ENCODE measurements at regions not wholly inside any gene's neighbourhood (a gene's known extent, or its start where the extent isn't known, plus 50 kb on each side); places are given as distances from the start of the nearest gene placed in this dataset.
"Not testable (repeated sequence)": the region's sequence is repeated elsewhere in the genome, so short reads cannot be mapped to it uniquely, and the experiment has no call there.

DNA sequence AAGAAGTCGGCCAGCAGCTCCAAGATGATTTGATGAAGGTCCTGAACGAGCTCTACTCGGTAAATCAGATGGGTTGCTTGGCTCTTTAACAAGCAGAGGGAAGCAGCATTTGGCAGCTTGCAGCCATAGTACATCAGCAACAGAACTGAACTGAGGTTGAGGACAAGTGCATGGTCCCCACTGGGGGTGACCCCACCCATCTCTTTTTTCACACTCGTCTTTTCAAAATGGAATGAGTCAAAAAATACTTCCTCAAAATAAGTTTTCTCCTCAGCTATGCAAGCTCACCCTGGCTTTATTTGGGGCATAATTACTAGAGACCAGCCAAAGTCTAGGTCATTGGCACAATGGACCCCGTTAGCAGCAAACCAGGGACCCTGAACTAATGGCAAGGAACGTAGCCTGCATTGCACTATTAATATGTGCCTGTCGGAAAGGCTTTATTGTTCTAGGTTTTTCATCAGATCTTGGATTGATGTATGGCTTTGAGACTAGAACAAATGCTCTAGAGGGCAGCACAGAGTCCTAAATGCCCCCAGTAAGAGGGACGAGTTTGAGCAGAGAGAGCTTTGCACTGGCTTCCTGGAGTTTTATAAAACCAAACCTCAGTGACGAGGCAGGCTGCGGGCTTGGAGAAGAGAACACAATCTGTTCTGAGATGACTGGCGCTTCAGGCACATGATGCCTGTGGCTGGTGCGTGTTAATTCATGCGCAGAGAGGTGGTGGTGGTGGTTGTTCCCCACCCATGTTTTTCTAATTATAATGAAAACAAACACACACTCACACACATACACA, 74.2 kb upstream of the FAM72C start:
- not testable (repeated sequence) for H3K4me3 Mint-ChIP-seq

GRCh38 chr1:144042251-144042650, 70.5 kb upstream of the FAM72C start:
- not testable (repeated sequence) for H3K4me3 Mint-ChIP-seq, H3K27ac Mint-ChIP-seq, H3K27me3 Mint-ChIP-seq, H3K9me3 Mint-ChIP-seq, H3K4me1 Mint-ChIP-seq, DNase-seq, ATAC-seq

More for the DNA sequence above, 74.2 kb upstream of the FAM72C start:
- DNase-seq (peak; percentile 11 to 29), ATAC-seq (peak; percentile 82)
- H3K4me1 Mint-ChIP-seq, H3K9me3 Mint-ChIP-seq, H3K27me3 Mint-ChIP-seq, H3K27ac Mint-ChIP-seq: not testable (repeated sequence)

GRCh38 chr1:144040293-144040692, 68.5 kb upstream of the FAM72C start:
- ATAC-seq, H3K27me3 Mint-ChIP-seq: not testable (repeated sequence)

GRCh38 chr1:144034045-144034444, 62.3 kb upstream of the FAM72C start:
- not testable (repeated sequence) for H3K27me3 Mint-ChIP-seq, H3K4me3 Mint-ChIP-seq, H3K9me3 Mint-ChIP-seq, ATAC-seq, H3K27ac Mint-ChIP-seq, DNase-seq, H3K4me1 Mint-ChIP-seq

More at GRCh38 chr1:144040293-144040692, 68.5 kb upstream of the FAM72C start:
- not testable (repeated sequence) for H3K27ac Mint-ChIP-seq, H3K4me3 Mint-ChIP-seq, H3K4me1 Mint-ChIP-seq, H3K9me3 Mint-ChIP-seq, DNase-seq

DNA sequence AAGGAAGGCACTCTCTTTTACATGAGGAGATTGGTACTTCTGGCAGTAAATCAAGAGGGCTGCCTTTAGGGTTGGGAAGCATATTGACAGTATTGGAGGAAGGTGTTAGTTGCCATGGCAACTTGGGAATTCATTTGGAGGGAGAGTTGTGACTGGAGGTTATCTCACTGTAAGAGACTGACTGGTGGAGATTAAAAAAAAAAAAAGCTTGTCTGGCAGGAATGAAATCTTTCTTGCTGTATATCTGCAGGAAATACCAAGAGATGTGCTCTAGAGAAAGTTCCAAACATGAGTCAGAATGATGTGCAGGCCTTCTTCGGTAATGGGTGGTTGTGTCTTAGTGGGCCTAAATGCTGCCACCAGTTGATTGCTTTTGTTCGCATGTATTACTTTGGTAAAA, 59.8 kb upstream of the FAM72C start:
- not testable (repeated sequence) for ATAC-seq, H3K4me1 Mint-ChIP-seq, DNase-seq, H3K27ac Mint-ChIP-seq, H3K4me3 Mint-ChIP-seq, H3K9me3 Mint-ChIP-seq, H3K27me3 Mint-ChIP-seq

DNA sequence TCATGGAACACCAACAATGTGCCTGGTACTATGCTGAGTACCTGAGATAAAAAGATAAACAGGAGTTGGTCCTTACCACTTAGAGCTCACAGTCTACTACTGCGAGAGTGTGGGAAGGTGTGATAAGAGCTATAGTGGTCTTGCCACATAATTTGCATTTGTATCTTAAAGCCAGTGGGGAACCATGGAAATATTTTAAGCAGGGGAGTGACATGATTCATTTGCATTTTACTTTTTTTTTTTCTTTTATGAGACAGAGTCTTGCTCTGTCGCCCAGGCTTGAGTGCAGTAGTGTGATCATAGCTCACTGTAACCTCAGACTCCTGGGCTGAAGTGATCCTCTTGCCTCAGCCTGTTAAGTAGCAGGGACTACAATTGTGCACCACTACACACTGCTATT, 54.2 kb upstream of the FAM72C start:
- not testable (repeated sequence) for H3K4me3 Mint-ChIP-seq, H3K4me1 Mint-ChIP-seq, H3K27me3 Mint-ChIP-seq, H3K9me3 Mint-ChIP-seq, H3K27ac Mint-ChIP-seq, DNase-seq
- peak; percentile 97 for ATAC-seq

- ATAC-seq, H3K27me3 Mint-ChIP-seq, H3K9me3 Mint-ChIP-seq, DNase-seq, H3K4me3 Mint-ChIP-seq, H3K27ac Mint-ChIP-seq, H3K4me1 Mint-ChIP-seq: not testable (repeated sequence)
Measured at GRCh38 chr1:144021690-144022384, 50.1 kb upstream of the FAM72C start.

Measured in stimulated activated naive CD8-positive, alpha-beta T cell treated with anti-CD3 and anti-CD28 coated beads, Interleukin-15, amount 100 ng/mL, for 72 hours (primary cell).